WTC11 (cell line): ENCODE measurements at regions not wholly inside any gene's neighbourhood (a gene's known extent, or its start where the extent isn't known, plus 50 kb on each side); places are given as distances from the start of the nearest gene placed in this dataset.
"Not testable (repeated sequence)": the region's sequence is repeated elsewhere in the genome, so short reads cannot be mapped to it uniquely, and the experiment has no call there.

Experiments
- ATAC-seq: fragments of 200-7000 bp; cut with Tn5 transposase; 2 replicates; pipeline ENCODE4 v1.10.0; 2021; ENCODE audit warnings: mild to moderate bottlenecking, moderate library complexity
- CTCF ChIA-PET: fragments of 300-600 bp; sonication (Branson Sonifier 250); formaldehyde crosslinking; loops from one replicate; lab custom pipeline; 2021; ENCODE audit warnings: antibody characterized with exemption; lab: Charles Lee
- POLR2A ChIA-PET: fragments of 350-600 bp; sonication (Branson Sonifier 250); formaldehyde crosslinking; loops from one replicate; lab custom pipeline; 2021; ENCODE audit warnings: antibody characterized with exemption; lab: Charles Lee
- DNase-seq: peaks from one replicate; pipeline ENCODE4 v3.0.0; 2021; ENCODE audit warnings: low spot score
- H3K27ac Mint-ChIP-seq: 2 replicates; pipeline ENCODE4 v1.8.0; 2021; ENCODE audit warnings: mixed read lengths
- H3K27me3 Mint-ChIP-seq: 2 replicates; pipeline ENCODE4 v1.8.0; 2021; ENCODE audit warnings: low read depth, mild to moderate bottlenecking, moderate library complexity, mixed read lengths
- H3K36me3 Mint-ChIP-seq: 2 replicates; pipeline ENCODE4 v1.8.0; 2021; ENCODE audit warnings: mixed read lengths
- H3K4me1 Mint-ChIP-seq: 2 replicates; pipeline ENCODE4 v1.8.0; 2022; ENCODE audit warnings: mixed read lengths
- H3K4me3 Mint-ChIP-seq: 2 replicates; pipeline ENCODE4 v1.8.0; 2021; ENCODE audit warnings: mild to moderate bottlenecking, moderate library complexity, mixed read lengths
- H3K9me3 Mint-ChIP-seq: 2 replicates; pipeline ENCODE4 v1.8.0; 2021; ENCODE audit warnings: mixed read lengths
- CREM ChIP-seq: sonication (generic); formaldehyde crosslinking; IDR thresholded peaks from 2 replicates; pipeline ENCODE4 v1.8.1; 2022; ENCODE audit warnings: mild to moderate bottlenecking, missing genetic modification reagents, moderate library complexity
- E2F5 ChIP-seq: sonication (generic); formaldehyde crosslinking; IDR thresholded peaks from 2 replicates; pipeline ENCODE4 v1.8.1; 2022; ENCODE audit warnings: mild to moderate bottlenecking, moderate library complexity, missing genetic modification reagents
- FOXP1 ChIP-seq: sonication (generic); formaldehyde crosslinking; IDR thresholded peaks from 2 replicates; pipeline ENCODE4 v1.8.0; 2022; ENCODE audit warnings: missing genetic modification reagents, mild to moderate bottlenecking, moderate library complexity, borderline replicate concordance
- HMGA2 ChIP-seq: fragments of 250-450 bp; sonication (Bioruptor Pico); IDR thresholded peaks from 2 replicates; pipeline ENCODE4 v1.4.0; 2021; ENCODE audit warnings: mild to moderate bottlenecking, moderate library complexity
- HMGXB4 ChIP-seq: sonication (generic); formaldehyde crosslinking; IDR thresholded peaks from 2 replicates; pipeline ENCODE4 v1.8.1; 2023; ENCODE audit warnings: mild to moderate bottlenecking, moderate library complexity, missing genetic modification reagents
- JAZF1 ChIP-seq: fragments of 250-450 bp; sonication (Bioruptor Pico); IDR thresholded peaks from 2 replicates; pipeline ENCODE4 v1.9.0; 2021; ENCODE audit warnings: moderate library complexity, mild to moderate bottlenecking, inconsistent platforms
- PRDM15 ChIP-seq: sonication (generic); formaldehyde crosslinking; IDR thresholded peaks from 2 replicates; pipeline ENCODE4 v1.8.0; 2022; ENCODE audit warnings: missing genetic modification reagents
- PRRX2 ChIP-seq: fragments of 250-450 bp; sonication (Bioruptor Pico); IDR thresholded peaks from 2 replicates; pipeline ENCODE4 v1.8.0; 2021; ENCODE audit warnings: mild to moderate bottlenecking
- SMAD3 ChIP-seq: sonication (generic); formaldehyde crosslinking; IDR thresholded peaks from 2 replicates; pipeline ENCODE4 v1.8.0; 2022; ENCODE audit warnings: missing genetic modification reagents, mild to moderate bottlenecking, borderline replicate concordance
- TEAD4 ChIP-seq: sonication (generic); formaldehyde crosslinking; IDR thresholded peaks from 2 replicates; pipeline ENCODE4 v1.8.0; 2022; ENCODE audit warnings: mild to moderate bottlenecking, missing genetic modification reagents
- ZBTB21 ChIP-seq: sonication (generic); formaldehyde crosslinking; IDR thresholded peaks from 2 replicates; pipeline ENCODE4 v1.8.1; 2023; ENCODE audit warnings: mild to moderate bottlenecking, missing genetic modification reagents, borderline replicate concordance
- ZNF138 ChIP-seq: sonication (generic); formaldehyde crosslinking; conservative IDR thresholded peaks from 2 replicates; pipeline ENCODE4 v1.8.1; 2022; ENCODE audit warnings: mild to moderate bottlenecking, moderate library complexity, missing genetic modification reagents
- ZNF219 ChIP-seq: sonication (generic); formaldehyde crosslinking; IDR thresholded peaks from 2 replicates; pipeline ENCODE4 v1.8.0; 2023; ENCODE audit warnings: missing genetic modification reagents, mild to moderate bottlenecking, borderline replicate concordance
- ZNF281 ChIP-seq: sonication (generic); formaldehyde crosslinking; IDR thresholded peaks from 2 replicates; pipeline ENCODE4 v1.8.0; 2023; ENCODE audit warnings: mild to moderate bottlenecking, missing genetic modification reagents

- POLR2A ChIA-PET, result no interaction called here
- CTCF ChIA-PET, result no interaction called here
- Mint-ChIP-seq H3K4me3 (no peak overlapping the region), H3K27ac (no peak overlapping the region), H3K36me3 (no peaks in the 10 kb centered on the region; the same call in 1 of the 2 replicates), H3K9me3 (peaks cover 4% of the 10 kb centered on the region; the same call in 1 of the 2 replicates)
- DNase-seq, result no peak
- no peak for TF ChIP-seq E2F5 (CRISPR knock-in tag)
- no peak for TF ChIP-seq CREM
- TF ChIP-seq, all 79 proteins: peak for 0
- H3K27me3 Mint-ChIP-seq, result no peaks in the 10 kb centered on the region
- no peak for ATAC-seq
- peaks cover 4% of the 10 kb centered on the region; the same call in 1 of the 2 replicates for H3K4me1 Mint-ChIP-seq
These were observed 80.8 kb upstream of the COL1A2 start for GRCh38 chr7:94313926-94314325.

GRCh38 chr7:94314413-94315410 lies 80.0 kb upstream of the COL1A2 start:
- TF ChIP-seq JAZF1 (CRISPR knock-in tag) (no peak), HMGXB4 (CRISPR knock-in tag) (no peak), SMAD3 (CRISPR knock-in tag) (no peak), TEAD4 (no peak), ZBTB21 (CRISPR knock-in tag) (no peak), ZNF281 (no peak), ZNF138 (no peak), PRDM15 (no peak), ZNF219 (no peak), PRRX2 (CRISPR knock-in tag) (no peak), FOXP1 (CRISPR knock-in tag) (no peak), HMGA2 (CRISPR knock-in tag) (no peak)
- TF ChIP-seq, all 79 proteins: peak for 0
- H3K36me3 Mint-ChIP-seq, result peaks cover 5% of the 10 kb centered on the region; the same call in 1 of the 2 replicates
- H3K9me3 Mint-ChIP-seq, result peaks cover 6% of the 10 kb centered on the region
- H3K27me3 Mint-ChIP-seq, result no peaks in the 10 kb centered on the region
- H3K4me1 Mint-ChIP-seq, result peaks cover 4% of the 10 kb centered on the region; the same call in 1 of the 2 replicates
- no peak overlapping the region for H3K27ac Mint-ChIP-seq
- DNase-seq, result no peak
- ChIA-PET POLR2A (no interaction called here), CTCF (no interaction called here)
- no peak for ATAC-seq
- no peak overlapping the region for H3K4me3 Mint-ChIP-seq

GRCh38 chr7:94321138-94321537 lies 73.6 kb upstream of the COL1A2 start:
- H3K27ac Mint-ChIP-seq, H3K27me3 Mint-ChIP-seq, DNase-seq, POLR2A ChIA-PET, H3K4me1 Mint-ChIP-seq, CTCF ChIA-PET, H3K4me3 Mint-ChIP-seq, ATAC-seq: not testable (repeated sequence)
- Mint-ChIP-seq H3K36me3 (peaks cover 24% of the 10 kb centered on the region), H3K9me3 (peaks cover 32% of the 10 kb centered on the region)
